H1 (cell line): ENCODE measurements at regions not wholly inside any gene's neighbourhood (a gene's known extent, or its start where the extent isn't known, plus 50 kb on each side); places are given as distances from the start of the nearest gene placed in this dataset.

Experiments used
- CTCF ChIA-PET: fragments of 300-600 bp; sonication (Branson Sonifier 250); formaldehyde crosslinking; loops from one replicate; lab custom pipeline; 2021; ENCODE audit not compliant: partially characterized antibody; lab: Charles Lee
- POLR2A ChIA-PET: fragments of 300-600 bp; sonication (Branson Sonifier 250); formaldehyde crosslinking; loops from one replicate; lab custom pipeline; 2021; ENCODE audit warnings: inconsistent platforms; ENCODE audit not compliant: partially characterized antibody; lab: Charles Lee
- DNase-seq, 2 experiments: peaks; one replicate each; pipeline versions ENCODE4 v3.0.0 to v3.0.0-alpha.2; 2010 to 2022; ENCODE audit warnings: low spot score in 2 of 2, low read depth in 1 of 2, mixed read lengths in 1 of 2
- FAIRE-seq: peaks from 2 replicates; lab custom pipeline; 2011; peaks lifted over from hg19 to GRCh38; lab: Jason Lieb, UNC
- H2AFZ ChIP-seq: 2 replicates; pipeline ENCODE4 v1.8.1; 2012; ENCODE audit warnings: low read length, inconsistent platforms
- H2AK5ac ChIP-seq: 2 replicates; pipeline ENCODE4 v1.6.1; 2013; ENCODE audit warnings: low read depth, low read length
- H2BK120ac ChIP-seq: replicated peaks from 2 replicates; pipeline ENCODE3; 2013; ENCODE audit warnings: low read depth, low read length, inconsistent platforms
- H2BK12ac ChIP-seq: 2 replicates; pipeline ENCODE4 v1.6.1; 2013; ENCODE audit warnings: low read depth, low read length
- H2BK15ac ChIP-seq: 2 replicates; pipeline ENCODE4 v1.6.1; 2013; ENCODE audit warnings: low read length
- H2BK20ac ChIP-seq: 2 replicates; pipeline ENCODE4 v1.6.1; 2013; ENCODE audit warnings: low read length
- H2BK5ac ChIP-seq: 2 replicates; pipeline ENCODE4 v1.6.1; 2013; ENCODE audit warnings: low read depth, low read length
- H3K14ac ChIP-seq: 2 replicates; pipeline ENCODE4 v1.6.1; 2013; ENCODE audit warnings: inconsistent platforms; ENCODE audit not compliant: insufficient read length
- H3K18ac ChIP-seq: 2 replicates; pipeline ENCODE4 v1.6.1; 2013; ENCODE audit warnings: low read length; ENCODE audit errors: extremely low read depth
- H3K23ac ChIP-seq: 2 replicates; pipeline ENCODE4 v1.6.1; 2013; ENCODE audit warnings: inconsistent platforms; ENCODE audit not compliant: insufficient read length
- H3K23me2 ChIP-seq: 2 replicates; pipeline ENCODE4 v1.6.1; 2013; ENCODE audit warnings: low read depth, low read length
- H3K27ac ChIP-seq: 2 replicates; pipeline ENCODE4 v1.6.1; 2011; ENCODE audit warnings: low read depth, low read length, inconsistent platforms
- H3K27me3 ChIP-seq, 4 experiments: replicated peaks in 1 of 4; 1 replicate in 1 of 4; 2 replicates in 3 of 4; pipeline versions ENCODE4 v1.6.1 to v1.8.1; 2011 to 2013; ENCODE audit warnings: low read length in 3 of 4, mild to moderate bottlenecking in 3 of 4, inconsistent platforms in 2 of 4, mixed read lengths in 2 of 4, moderate library complexity in 1 of 4; ENCODE audit not compliant: control insufficient read depth in 3 of 4, insufficient read depth in 3 of 4; ENCODE audit errors: extremely low read depth in 1 of 4
- H3K36me3 ChIP-seq, 4 experiments: 2 replicates each; pipeline versions ENCODE4 v1.6.1 to v1.8.1; 2011 to 2013; ENCODE audit warnings: mild to moderate bottlenecking in 4 of 4, low read length in 3 of 4, moderate library complexity in 2 of 4, control low read depth in 1 of 4, inconsistent platforms in 1 of 4; ENCODE audit not compliant: insufficient read depth in 4 of 4, control insufficient read depth in 2 of 4
- H3K4ac ChIP-seq: replicated peaks from 2 replicates; pipeline ENCODE3; 2013; ENCODE audit warnings: low read length, low read depth, mixed read lengths, inconsistent platforms; ENCODE audit not compliant: insufficient read length
- H3K4me1 ChIP-seq, 4 experiments: replicated peaks in 1 of 4; 1 replicate in 1 of 4; 2 replicates in 3 of 4; pipeline versions ENCODE4 v1.6.1 to v1.8.1; 2011 to 2013; ENCODE audit warnings: low read length in 3 of 4, inconsistent platforms in 2 of 4, mixed read lengths in 1 of 4; ENCODE audit not compliant: insufficient read depth in 4 of 4, control insufficient read depth in 3 of 4
- H3K4me2 ChIP-seq, 2 experiments: 2 replicates each; pipeline versions ENCODE4 v1.6.1 to v1.8.1; 2011 to 2013; ENCODE audit warnings: low read depth in 2 of 2, low read length in 2 of 2, control low read depth in 1 of 2, inconsistent platforms in 1 of 2, mild to moderate bottlenecking in 1 of 2; ENCODE audit not compliant: insufficient read depth in 1 of 2
- H3K4me3 ChIP-seq, 4 experiments: fragments of 200-600, 300-600 bp in 1 of 4; sonication (generic), shearing (Covaris generic), sonication (Bioruptor Twin) in 1 of 4; 2 replicates each; pipeline versions ENCODE4 v1.5.1 to v1.8.1; 2011 to 2016; ENCODE audit warnings: low read length in 4 of 4, low read depth in 3 of 4, control low read depth in 2 of 4, inconsistent platforms in 2 of 4, mild to moderate bottlenecking in 2 of 4, mixed read lengths in 1 of 4, moderate library complexity in 1 of 4; ENCODE audit not compliant: insufficient read depth in 2 of 4; ENCODE audit errors: extremely low read depth in 1 of 4
- H3K56ac ChIP-seq: replicated peaks from 2 replicates; pipeline ENCODE3; 2013; ENCODE audit warnings: low read depth, mild to moderate bottlenecking, mixed read lengths, low read length, inconsistent platforms; ENCODE audit not compliant: insufficient read length
- H3K79me1 ChIP-seq: 2 replicates; pipeline ENCODE4 v1.6.1; 2013; ENCODE audit warnings: low read depth, low read length, control low read depth
- H3K79me2 ChIP-seq, 2 experiments: 2 replicates each; pipeline versions ENCODE4 v1.6.1 to v1.8.1; 2012 to 2013; ENCODE audit warnings: low read length in 2 of 2, mild to moderate bottlenecking in 2 of 2, inconsistent platforms in 1 of 2; ENCODE audit not compliant: insufficient read depth in 2 of 2, control insufficient read depth in 1 of 2
- H3K9ac ChIP-seq, 4 experiments: replicated peaks in 1 of 4; 1 replicate in 1 of 4; 2 replicates in 3 of 4; pipeline versions ENCODE4 v1.6.1 to v1.8.1; 2011 to 2013; ENCODE audit warnings: low read depth in 3 of 4, low read length in 3 of 4, control low read depth in 2 of 4, mild to moderate bottlenecking in 2 of 4, moderate library complexity in 2 of 4, inconsistent platforms in 1 of 4; ENCODE audit errors: extremely low read depth in 1 of 4
- H3K9me3 ChIP-seq, 2 experiments: 2 replicates each; pipeline versions ENCODE4 v1.6.1 to v1.8.1; 2012 to 2013; ENCODE audit warnings: mild to moderate bottlenecking in 2 of 2, moderate library complexity in 2 of 2, control low read depth in 1 of 2, inconsistent platforms in 1 of 2, low read depth in 1 of 2, low read length in 1 of 2, mixed read lengths in 1 of 2; ENCODE audit not compliant: insufficient read depth in 2 of 2
- H4K20me1 ChIP-seq, 2 experiments: replicated peaks in 1 of 2; 2 replicates each; pipeline versions ENCODE3 to v1.8.1; 2011 to 2013; ENCODE audit warnings: inconsistent platforms in 2 of 2, low read length in 2 of 2, mild to moderate bottlenecking in 1 of 2; ENCODE audit not compliant: insufficient read depth in 2 of 2, control insufficient read depth in 1 of 2
- H4K5ac ChIP-seq: 2 replicates; pipeline ENCODE4 v1.6.1; 2013; ENCODE audit warnings: low read length, low read depth, mixed read lengths, inconsistent platforms; ENCODE audit not compliant: insufficient read length
- H4K8ac ChIP-seq: 2 replicates; pipeline ENCODE4 v1.8.0; 2013; ENCODE audit warnings: mild to moderate bottlenecking, moderate library complexity, low read length, inconsistent platforms; ENCODE audit not compliant: insufficient read depth; ENCODE audit errors: extremely low read depth
- H4K91ac ChIP-seq: replicated peaks from 2 replicates; pipeline ENCODE3; 2013; ENCODE audit warnings: low read length, mixed read lengths, inconsistent platforms; ENCODE audit not compliant: insufficient read length
- BRCA1 ChIP-seq: IDR thresholded peaks from 2 replicates; pipeline ENCODE4 v1.6.1; 2012; ENCODE audit warnings: low read depth, low read length, improper control_type of control experiment
- HDAC6 ChIP-seq: IDR thresholded peaks from one replicate; pipeline ENCODE4 v1.7.1; 2012; ENCODE audit warnings: low read depth, mild to moderate bottlenecking, inconsistent platforms, low read length, moderate library complexity
- PHF8 ChIP-seq: fragments of 200-600 bp; sonication (generic); conservative IDR thresholded peaks from 2 replicates; pipeline ENCODE4 v1.7.1; 2012; ENCODE audit warnings: low read depth, mild to moderate bottlenecking, inconsistent platforms, low read length, moderate library complexity
- WGBS, 2 experiments: shearing (Covaris generic) in 1 of 2; methylation state at CpG; one replicate each; pipeline versions ENCODE4 v1.1.6 to v1.1.7; 2013 to 2015; ENCODE audit warnings: low lambda C conversion rate in 2 of 2, mixed read lengths in 2 of 2, inconsistent platforms in 1 of 2, low coverage in 1 of 2, missing lambda C conversion rate in 1 of 2; ENCODE audit not compliant: insufficient replicate concordance in 2 of 2, insufficient coverage in 1 of 2, insufficient read length in 1 of 2; ENCODE audit errors: extremely low coverage in 1 of 2, missing lambda C conversion rate in 1 of 2; 5-methylcytosine and 5-hydroxymethylcytosine counted together
- TF ChIP-seq, protein P1 (sequence below): IDR thresholded peaks from 2 replicates; pipeline ENCODE4 v1.6.1; 2011; ENCODE audit warnings: low read depth, mild to moderate bottlenecking, low read length; ENCODE audit not compliant: insufficient read depth

DNA sequence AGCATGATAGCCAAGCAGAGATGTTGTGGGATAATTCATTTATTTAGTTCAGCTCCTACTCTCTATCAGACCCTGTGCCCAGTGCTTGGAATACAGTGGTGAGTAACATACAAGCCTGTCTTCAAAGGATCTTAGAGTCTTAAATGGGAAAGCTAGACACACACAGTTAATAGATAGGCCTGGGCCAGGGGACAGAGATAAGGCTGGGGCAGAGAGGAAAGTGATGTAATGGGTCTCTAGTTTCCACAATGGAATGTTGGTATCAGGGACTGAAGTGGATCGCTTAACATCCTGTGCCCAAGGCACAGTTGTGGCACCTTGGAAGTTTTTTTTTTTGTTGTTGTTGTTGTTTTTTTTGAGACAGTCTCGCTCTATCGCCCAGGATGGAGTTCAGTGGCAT is 79.9 kb upstream of the POLG start:
- Histone ChIP-seq H3K9ac (no peak overlapping the region), H4K5ac (no peak overlapping the region), H3K56ac (no peak overlapping the region), H4K8ac (no peak overlapping the region), H2AK5ac (no peak overlapping the region), H3K4me1 (peaks cover 9 to 43% (median 25%) of the 10 kb centered on the region in 4 experiments), H2BK20ac (no peak overlapping the region), H2BK15ac (no peak overlapping the region), H3K36me3 (no peaks in the 10 kb centered on the region), H2BK120ac (no peak overlapping the region), H3K14ac (no peak overlapping the region), H2BK12ac (no peak overlapping the region), H4K20me1 (peaks cover 3 to 11% of the 10 kb centered on the region in 2 experiments), H4K91ac (no peak overlapping the region), H2AFZ (no peak overlapping the region), H3K79me1 (no peaks in the 10 kb centered on the region), H3K4me3 (no peak overlapping the region), H2BK5ac (no peak overlapping the region), H3K79me2 (no peaks in the 10 kb centered on the region), H3K9me3 (no peaks in the 10 kb centered on the region; a peak in 1 of 4 replicates), H3K4me2 (no peak overlapping the region), H3K4ac (no peak overlapping the region), H3K23ac (no peak overlapping the region), H3K27me3 (peaks cover 48 to 90% (median 85%) of the 10 kb centered on the region in 4 experiments), H3K23me2 (peaks cover 6% of the 10 kb centered on the region; the same call in 1 of the 2 replicates), H3K18ac (no peak overlapping the region), H3K27ac (no peak overlapping the region)
- TF ChIP-seq HDAC6 (no peak), PHF8 (no peak), BRCA1 (no peak)
- TF ChIP-seq, protein P1, sequence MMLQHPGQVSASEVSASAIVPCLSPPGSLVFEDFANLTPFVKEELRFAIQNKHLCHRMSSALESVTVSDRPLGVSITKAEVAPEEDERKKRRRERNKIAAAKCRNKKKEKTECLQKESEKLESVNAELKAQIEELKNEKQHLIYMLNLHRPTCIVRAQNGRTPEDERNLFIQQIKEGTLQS = no peak
- ChIA-PET CTCF (interaction anchor here (0.7 to 17.4 kb wide), 18 partner anchors 7 to 86 kb away, joined by 3 to 412 read pairs (median 17); no protein-coding TSS in a partner anchor), POLR2A (interaction anchor here (1.0 kb wide), 1 partner anchor 669 kb away, joined by 3 read pairs; no protein-coding TSS in a partner anchor)
- no peak for DNase-seq
- FAIRE-seq = no peak
- WGBS, 2 experiments = 94% methylated on average over 3 of the region's 3 CpGs; no CpG with 5 or more reads in 1 of the 2 experiments
